ENCODE measurements at regions not wholly inside any gene's neighbourhood (a gene's known extent, or its start where the extent isn't known, plus 50 kb on each side); places are given as distances from the start of the nearest gene placed in this dataset.

- ChIA-PET POLR2A (no interaction called here), CTCF (interaction anchor here (2.3 kb wide), 1 partner anchor 9 kb away, joined by 6 read pairs; no protein-coding TSS in a partner anchor)
- H3K36me3 Mint-ChIP-seq, result no peaks in the 10 kb centered on the region
- no peak overlapping the region for H3K4me3 Mint-ChIP-seq
- ATAC-seq, result no peak
- no peaks in the 10 kb centered on the region for H3K27me3 Mint-ChIP-seq (ENCODE audit: low read depth)
- DNase-seq (ENCODE audit: low spot score), result no peak
- H3K4me1 Mint-ChIP-seq, result no peaks in the 10 kb centered on the region
- TF ChIP-seq ZNF138 (CRISPR knock-in tag; conservative IDR thresholded peaks at IDR 0.05) (no peak), CDX4 (CRISPR knock-in tag; IDR thresholded peaks at IDR 0.05; ENCODE audit: borderline replicate concordance) (no peak), ZNF396 (CRISPR knock-in tag; IDR thresholded peaks at IDR 0.05; ENCODE audit: borderline replicate concordance) (no peak), HMGXB4 (CRISPR knock-in tag; IDR thresholded peaks at IDR 0.05) (no peak), IRF2 (CRISPR knock-in tag; IDR thresholded peaks at IDR 0.05; ENCODE audit: borderline replicate concordance, low read depth) (no peak), ZNF317 (CRISPR knock-in tag; IDR thresholded peaks at IDR 0.05; ENCODE audit: borderline replicate concordance, low read depth) (no peak), SP1 (CRISPR knock-in tag; conservative IDR thresholded peaks at IDR 0.05) (no peak), SOX15 (CRISPR knock-in tag; IDR thresholded peaks at IDR 0.05) (no peak), ZNF532 (CRISPR knock-in tag; IDR thresholded peaks at IDR 0.05; ENCODE audit: borderline replicate concordance) (no peak), E2F5 (CRISPR knock-in tag; IDR thresholded peaks at IDR 0.05) (no peak), AR (CRISPR knock-in tag; IDR thresholded peaks at IDR 0.05) (no peak), ATF6 (CRISPR knock-in tag; IDR thresholded peaks at IDR 0.05) (no peak), ZNF512 (CRISPR knock-in tag; IDR thresholded peaks at IDR 0.05; ENCODE audit: borderline replicate concordance) (no peak), ZMAT4 (CRISPR knock-in tag; IDR thresholded peaks at IDR 0.05) (no peak), NR2C2 (CRISPR knock-in tag; IDR thresholded peaks at IDR 0.05) (no peak), OVOL2 (CRISPR knock-in tag; IDR thresholded peaks at IDR 0.05; ENCODE audit: borderline replicate concordance) (no peak), FOXP1 (CRISPR knock-in tag; IDR thresholded peaks at IDR 0.05; ENCODE audit: borderline replicate concordance) (no peak), ZNF281 (CRISPR knock-in tag; IDR thresholded peaks at IDR 0.05) (no peak)
- no peaks in the 10 kb centered on the region for H3K9me3 Mint-ChIP-seq
- H3K27ac Mint-ChIP-seq, result no peak overlapping the region
Measured at GRCh38 chr7:124284937-124285336, 252.1 kb upstream of the TMEM229A start.

Data from WTC11 (cell line).